HL-60/S4 treated with phorbol 12-myristate 13-acetate at 8.2 ng/mL for 4 days and 3 days (cell line): ENCODE measurements at regions not wholly inside any gene's neighbourhood (a gene's known extent, or its start where the extent isn't known, plus 50 kb on each side); places are given as distances from the start of the nearest gene placed in this dataset.
"Not testable (repeated sequence)": the region's sequence is repeated elsewhere in the genome, so short reads cannot be mapped to it uniquely, and the experiment has no call there.

ENCODE experiments used
- in situ Hi-C: fragments of 300-500 bp; cut with MboI; formaldehyde crosslinking; loops from 2 replicates; pipeline ENCODE4 v1.15.0; 2022; ENCODE audit warnings: low sequenced_read_pairs

DNA sequence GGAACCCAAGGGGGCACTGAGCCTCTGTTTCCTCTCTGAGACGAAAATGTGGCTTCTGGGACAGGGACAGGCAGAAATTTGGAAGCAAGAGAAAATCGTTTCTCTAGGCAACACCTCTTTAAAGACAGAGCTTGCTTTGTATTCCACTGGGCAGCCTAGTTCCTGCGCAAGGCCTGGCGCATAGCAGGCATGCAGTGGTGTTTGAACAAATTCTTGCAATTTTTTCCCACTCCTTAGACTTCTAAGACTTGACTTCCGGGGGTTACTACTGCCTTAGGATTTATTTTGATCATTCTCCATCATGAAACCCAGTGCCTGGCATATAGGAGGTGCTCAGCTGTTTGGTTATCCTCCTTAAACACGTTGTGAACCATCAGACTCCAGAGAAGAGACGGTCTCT lies 249.0 kb upstream of the KCNG1 start:
- in situ Hi-C loops, result no loop called here

DNA sequence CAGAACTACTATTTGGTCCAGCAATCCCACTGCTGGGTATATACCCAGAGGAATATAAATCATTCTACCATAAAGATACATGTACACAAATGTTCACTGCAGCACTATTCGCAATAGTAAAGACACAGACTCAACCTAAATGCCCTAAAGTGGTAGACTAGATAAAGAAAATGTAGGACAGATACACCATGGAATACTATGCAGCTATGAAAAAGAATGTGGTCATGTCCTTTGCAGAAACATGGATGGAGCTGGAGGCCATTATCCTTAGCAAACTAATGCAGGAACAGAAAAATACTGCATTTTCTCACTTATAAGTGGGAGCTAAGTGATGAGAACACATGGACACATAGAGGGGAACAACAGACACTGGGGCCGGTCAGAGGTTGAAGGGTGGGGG lies 248.4 kb upstream of the KCNG1 start:
- in situ Hi-C loops, result not testable (repeated sequence)

DNA sequence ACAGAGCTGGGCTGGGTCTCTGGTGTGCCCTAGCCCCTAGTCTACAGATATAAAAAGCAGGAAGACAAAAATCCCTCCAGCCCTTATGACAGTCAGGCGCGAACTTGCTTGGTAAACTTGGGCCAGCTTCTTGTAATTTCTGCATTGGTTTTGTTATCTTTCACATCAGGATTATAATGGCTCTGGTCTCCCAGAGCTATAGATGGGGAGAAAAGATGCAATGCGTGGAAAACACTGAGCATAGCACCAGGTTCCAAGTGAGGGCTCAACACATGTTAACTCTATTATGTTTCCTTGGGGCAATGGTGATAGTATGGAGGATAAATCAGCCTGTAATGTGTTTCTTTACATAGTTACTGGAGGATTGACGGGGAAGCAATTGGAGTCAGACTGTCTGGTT lies 246.8 kb upstream of the KCNG1 start:
- in situ Hi-C loops, result no loop called here

DNA sequence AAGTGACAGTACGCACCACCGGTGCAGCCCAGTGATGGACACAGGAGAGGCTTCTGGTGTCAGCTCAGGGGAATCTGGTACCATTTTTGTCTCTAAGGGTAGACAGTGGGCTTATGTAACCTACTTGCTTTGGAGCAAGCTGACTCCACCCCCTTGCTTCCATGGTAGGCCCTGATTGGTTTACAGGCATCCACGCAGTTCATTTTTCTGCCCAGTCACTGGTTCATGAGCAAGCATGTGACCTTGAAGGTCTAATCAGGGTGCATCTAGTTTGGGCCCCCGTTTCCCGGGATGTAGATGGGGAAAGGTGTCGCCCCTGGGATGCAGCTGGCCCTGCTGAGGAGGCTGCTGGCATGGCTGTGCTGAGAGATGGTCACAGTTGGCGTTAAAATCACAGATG lies 244.8 kb upstream of the KCNG1 start:
- in situ Hi-C loops, result no loop called here

DNA sequence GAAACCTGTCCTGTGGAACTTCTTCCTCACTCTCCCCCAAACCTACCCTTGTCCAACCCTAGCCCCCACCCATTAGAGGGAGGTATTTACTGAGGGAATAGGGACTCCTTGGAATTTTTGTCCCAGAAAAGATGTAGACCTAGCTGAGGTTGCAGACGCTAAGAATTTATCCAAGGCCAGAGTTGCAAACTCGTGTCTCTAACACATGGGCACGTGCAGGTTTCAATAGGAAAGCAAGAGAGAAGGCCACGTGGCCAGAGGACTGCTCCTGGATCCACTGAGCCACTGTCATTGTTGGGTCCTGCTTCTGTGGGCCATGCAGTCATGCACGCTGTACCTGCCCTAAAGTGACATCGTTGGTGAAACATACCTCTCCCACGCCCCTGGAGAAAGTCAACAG lies 243.4 kb upstream of the KCNG1 start:
- in situ Hi-C loops, result no loop called here

DNA sequence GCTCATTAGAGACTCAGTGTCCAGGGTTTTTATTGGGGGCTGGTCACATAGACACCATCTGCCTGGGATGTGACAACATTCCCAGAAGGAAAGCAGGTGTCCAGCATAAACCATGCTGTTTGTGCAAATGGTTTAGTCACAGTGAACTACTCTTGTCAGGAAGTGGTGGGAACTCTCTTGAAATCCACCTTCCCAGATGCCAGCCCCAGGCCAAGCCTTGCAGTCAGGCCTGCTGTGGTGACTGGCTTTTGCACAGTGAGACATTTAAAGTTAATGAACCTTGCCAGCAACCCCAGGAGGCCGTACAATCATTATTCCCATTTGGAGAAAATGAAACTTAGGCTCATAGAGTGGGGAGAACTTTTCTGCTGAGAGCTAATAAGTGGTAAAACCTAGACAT lies 242.5 kb upstream of the KCNG1 start:
- in situ Hi-C loops, result no loop called here

DNA sequence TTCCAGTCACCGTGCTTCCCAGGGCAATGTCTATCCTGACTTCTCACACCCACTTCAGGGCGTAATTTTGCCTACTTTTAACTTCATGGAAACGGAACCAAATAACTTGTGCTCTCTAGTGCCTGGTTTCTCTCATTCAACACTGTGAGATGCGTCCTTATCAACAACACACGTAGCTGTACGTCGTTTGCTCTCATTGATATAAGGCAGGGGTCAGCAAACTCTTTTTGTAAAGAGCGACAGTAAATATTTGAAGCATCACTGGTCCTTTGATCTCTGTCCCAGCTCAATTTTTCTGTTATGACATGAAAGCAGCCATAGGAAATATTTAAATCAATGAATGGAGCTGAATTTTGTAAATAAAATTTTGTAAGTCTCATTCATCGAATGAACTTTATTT lies 239.3 kb upstream of the KCNG1 start:
- in situ Hi-C loops, result no loop called here

DNA sequence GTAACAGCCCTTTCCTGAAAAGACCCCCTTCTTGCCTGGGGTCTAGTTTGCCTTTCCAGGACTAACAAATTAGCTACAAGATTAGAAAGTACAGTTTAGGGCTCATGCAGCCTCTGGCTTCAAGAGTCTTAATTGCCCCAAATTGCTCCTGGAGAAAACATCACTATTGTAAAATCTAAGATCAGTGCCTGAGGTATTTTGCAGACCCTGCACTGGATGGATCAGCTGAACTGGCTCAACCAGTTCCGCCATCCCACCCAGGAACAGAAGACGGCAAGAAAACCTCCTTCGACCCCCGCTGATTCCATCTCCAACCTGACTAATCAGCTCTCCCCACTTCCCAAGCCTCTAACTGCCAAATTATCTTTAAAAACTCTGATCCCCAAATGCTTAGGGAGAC lies 236.5 kb upstream of the KCNG1 start:
- in situ Hi-C loops, result no loop called here

DNA sequence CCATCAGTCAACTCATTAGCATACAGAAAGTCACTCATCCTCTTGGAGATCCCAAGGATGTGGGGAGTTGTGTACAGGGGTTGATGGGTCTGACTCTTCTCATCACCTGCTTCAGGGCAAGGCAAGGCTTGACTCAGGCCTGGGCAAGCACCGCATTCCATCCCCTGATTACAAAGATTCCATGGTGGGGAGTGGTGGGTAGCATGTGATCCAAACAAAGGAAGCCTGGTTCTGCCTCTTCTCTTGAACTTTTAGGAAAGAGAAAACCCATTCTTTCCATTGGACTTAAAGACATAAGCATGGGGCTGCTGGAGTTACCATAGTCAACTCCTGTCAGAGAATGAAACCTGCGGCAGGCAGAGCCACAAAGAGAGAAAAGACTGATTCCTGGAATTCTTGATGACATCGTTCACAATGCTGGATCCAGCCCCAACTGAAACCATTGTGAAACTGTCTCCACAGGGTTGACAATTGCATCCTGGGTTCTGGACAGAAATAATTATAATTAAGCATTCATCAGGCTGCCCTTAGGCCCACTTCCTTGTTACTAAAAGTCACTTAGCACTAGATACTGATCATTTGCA lies 235.8 kb upstream of the KCNG1 start:
- in situ Hi-C loops, result no loop called here

DNA sequence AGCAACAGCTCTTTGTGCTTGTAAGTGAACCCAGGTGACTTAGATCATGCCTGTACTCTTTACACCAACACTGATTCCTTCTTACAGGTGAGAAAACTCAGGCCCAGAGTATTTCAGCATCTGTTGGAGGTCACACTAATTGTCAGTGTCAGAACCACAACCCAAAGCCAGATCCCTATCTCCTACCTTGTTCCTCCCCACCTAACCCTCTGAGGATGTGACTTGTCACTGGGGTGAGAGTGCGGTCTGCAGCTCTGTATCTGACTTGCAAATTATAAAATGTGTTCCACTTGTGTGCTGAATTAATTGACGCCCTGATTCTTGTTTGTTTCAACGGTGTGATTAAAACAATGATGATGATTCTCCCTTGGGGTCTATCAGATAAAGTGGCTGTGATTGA lies 232.5 kb upstream of the KCNG1 start:
- in situ Hi-C loops, result no loop called here

DNA sequence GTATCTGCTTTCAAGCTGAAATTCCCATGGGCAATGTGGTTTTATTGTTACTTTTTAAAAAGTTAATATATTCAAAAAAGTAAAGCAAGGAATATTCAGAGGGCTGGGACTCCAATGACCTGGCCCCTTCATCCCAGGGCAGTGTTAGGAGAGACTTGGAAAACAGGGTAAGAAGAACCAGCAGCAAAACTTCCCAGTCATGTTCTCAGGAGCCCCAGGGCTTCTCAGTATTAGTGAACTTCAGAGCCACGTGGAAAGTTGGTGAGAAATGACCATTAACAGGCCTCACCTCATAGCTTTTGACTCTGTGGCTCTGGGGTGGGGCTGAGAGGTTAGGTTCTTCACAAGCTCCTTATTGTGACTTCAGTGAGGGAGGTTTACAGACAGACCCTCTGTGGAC lies 230.4 kb upstream of the KCNG1 start:
- in situ Hi-C loops, result no loop called here

DNA sequence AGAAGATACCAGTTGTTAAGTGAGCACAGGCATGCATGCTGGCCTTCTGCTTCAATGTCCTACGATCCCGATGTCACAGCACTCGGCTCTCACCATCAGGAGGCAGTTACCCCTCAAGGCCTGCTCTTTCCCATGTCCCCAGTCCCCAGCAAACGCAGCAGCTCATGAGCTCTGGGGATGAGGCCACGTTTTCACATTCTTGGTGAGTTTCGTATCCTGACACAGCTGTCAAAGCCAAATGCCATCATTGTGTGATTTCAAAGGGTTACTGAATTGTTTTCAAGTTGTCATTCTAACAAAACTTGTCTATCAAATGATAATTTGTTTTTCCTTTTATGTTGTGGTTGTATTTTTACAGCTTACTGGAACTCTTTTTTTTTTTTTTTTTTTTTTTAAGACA lies 226.9 kb upstream of the KCNG1 start:
- in situ Hi-C loops, result no loop called here

DNA sequence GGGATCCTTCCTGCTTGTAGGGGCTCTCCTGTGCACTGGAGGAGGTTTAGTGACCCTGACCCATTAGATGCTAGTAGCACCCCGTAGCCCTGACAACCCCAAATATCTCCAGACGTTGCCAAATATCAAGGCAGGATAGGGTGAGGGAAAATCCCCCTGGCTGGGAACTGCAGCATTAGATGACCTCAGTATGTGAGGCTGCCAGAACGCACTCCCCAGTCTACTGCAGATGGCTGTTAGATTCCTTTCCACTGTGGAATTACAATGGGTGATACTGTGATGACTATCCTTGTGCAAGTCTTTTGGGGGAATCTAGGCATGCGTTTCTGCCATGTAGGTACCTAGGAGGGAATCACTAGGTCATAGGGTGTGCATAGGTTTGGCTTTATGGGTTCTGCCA lies 226.3 kb upstream of the KCNG1 start:
- in situ Hi-C loops, result no loop called here

DNA sequence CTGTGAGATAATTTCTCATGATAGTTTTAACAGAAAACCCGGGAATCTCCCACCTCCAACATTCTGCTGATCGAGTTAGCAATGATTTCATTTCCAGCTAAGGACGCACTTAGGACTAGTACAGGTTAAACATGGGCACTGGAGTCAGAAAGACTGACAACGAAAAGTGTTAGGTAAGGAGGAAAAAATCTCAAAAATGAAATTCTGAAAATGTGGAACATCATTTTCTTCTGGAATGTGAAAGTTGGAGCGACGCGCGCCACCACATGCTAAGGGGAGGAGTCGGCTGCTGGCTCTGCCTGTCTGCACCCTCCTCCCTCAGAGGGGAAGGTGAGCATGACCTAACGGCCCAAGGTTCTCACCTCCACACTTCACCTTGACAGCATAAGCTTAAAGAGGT lies 221.6 kb upstream of the KCNG1 start:
- in situ Hi-C loops, result no loop called here

DNA sequence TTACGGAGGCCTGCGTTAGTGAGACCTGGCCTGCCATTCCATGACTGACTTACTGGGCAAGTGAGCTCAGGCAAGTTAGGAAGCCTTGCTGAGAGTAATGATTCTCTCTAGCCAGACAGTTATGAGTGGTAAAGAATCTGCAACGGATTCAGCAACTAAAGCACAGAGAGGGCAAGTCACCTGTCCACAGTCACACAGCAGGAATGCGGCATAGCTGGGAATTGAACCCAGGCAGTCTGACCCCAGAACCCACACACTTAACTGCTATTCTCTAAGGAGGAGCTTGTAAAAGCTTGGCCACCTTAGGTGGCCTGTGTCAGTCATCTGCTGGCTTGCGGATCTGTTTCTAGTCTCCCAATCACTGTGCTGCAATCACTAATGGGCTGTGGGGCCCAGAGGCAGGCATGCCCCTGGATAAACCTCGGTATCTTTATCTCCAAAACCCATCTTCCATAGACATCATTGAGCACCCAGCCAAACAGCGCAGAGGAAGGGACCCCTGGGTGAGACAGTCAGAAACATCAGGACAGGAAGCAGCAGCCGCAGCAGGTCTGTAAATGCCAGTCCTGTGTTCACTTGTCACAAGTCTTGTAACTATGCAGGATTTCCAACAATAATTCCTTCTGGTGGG lies 215.9 kb upstream of the KCNG1 start:
- in situ Hi-C loops, result no loop called here

DNA sequence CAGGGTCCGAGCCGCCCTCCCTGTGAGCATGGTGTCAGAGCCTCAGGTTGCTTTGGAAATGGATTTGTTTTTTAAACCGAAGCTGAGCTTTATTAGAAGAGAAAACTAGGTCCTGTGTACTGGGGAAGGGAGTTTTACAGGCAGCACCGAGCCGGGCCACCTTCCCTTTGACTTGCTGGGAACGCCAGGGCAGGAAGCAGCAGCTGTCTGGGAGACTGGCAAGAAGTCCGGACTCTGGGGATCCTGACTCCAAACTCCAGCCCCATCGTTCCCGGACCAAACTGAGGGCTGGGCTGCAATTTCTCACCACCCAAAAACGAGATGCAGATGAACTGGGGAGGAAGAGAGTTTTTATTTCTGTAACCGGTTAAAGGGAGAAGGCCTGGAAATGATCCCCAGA lies 214.9 kb upstream of the KCNG1 start:
- in situ Hi-C loops, result no loop called here

DNA sequence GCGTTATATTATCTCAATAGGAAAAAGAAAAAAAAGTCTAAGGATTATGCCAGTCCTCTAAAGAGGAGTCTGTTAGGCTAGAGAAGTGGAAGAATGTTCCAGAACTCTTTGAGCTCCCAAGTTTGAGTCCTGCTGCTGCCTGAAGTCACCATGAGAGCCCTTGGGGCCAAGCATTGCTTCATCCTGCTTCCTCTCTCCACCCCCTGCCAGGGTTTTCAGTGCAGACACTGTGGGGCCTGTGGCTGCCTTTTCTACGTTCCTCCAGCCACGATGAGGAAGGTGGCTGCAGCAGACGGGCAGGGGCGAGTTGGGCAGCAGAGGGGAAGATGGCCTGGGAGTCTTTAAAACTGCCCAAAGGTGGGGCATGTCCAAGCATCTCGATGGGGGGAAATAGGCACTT lies 214.4 kb upstream of the KCNG1 start:
- in situ Hi-C loops, result no loop called here

DNA sequence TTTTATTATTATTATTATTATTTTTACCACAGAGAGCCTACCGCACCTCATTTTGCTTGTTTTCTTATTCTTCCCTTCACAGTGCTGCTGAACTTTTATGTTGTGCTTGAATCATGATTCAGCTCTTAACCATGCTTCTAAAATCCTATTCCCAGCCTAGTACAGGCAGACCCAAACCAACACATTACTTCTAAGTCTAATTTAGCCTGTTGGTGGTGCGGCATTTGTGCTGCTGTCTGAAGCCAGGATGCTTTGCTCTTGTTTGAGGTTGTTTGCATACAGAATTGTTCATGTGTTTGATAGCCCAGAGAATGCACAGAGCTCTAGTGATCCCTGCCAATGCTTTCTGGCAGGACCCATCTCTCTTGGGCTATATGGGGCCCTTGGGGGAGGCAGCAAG lies 213.5 kb upstream of the KCNG1 start:
- in situ Hi-C loops, result no loop called here

DNA sequence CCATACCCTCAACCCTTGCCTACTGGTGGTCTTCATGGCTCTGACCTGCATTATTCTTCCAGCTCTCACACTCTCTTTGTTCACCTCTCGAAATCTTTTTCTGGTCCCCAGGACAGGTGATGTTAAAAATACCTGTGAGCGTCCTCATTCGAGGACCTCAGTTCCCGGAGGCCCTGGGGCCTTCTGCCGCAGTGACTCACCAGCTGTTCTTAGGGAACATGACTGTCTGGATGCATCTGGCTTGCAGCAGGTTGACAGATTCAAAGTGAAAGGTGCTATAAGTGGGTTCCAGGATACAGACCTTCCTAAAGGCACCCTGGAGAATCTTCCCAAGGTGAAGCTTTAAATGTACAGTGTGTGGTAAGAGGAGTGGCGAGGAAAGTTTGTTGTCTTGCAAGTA lies 210.4 kb upstream of the KCNG1 start:
- in situ Hi-C loops, result no loop called here

DNA sequence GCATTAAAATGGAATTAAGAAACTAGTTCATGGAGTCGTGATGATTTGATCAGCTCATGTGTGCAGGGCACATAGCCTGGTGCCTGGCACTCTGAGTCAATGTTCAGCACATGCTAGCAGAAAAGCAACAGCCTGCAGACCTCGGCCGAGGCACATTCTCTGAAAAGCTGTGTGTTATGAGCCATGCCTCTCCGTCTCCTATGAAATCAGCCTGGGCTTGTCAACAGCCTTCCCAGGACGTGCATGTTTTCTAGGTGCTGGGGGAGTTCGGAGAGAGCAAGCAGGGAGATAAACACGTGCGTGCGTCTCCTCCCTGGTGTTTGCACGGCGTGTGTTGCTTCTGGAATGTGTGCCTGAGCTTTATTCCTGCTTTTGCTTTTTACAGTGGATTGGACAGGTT lies 207.8 kb upstream of the KCNG1 start:
- in situ Hi-C loops, result no loop called here

DNA sequence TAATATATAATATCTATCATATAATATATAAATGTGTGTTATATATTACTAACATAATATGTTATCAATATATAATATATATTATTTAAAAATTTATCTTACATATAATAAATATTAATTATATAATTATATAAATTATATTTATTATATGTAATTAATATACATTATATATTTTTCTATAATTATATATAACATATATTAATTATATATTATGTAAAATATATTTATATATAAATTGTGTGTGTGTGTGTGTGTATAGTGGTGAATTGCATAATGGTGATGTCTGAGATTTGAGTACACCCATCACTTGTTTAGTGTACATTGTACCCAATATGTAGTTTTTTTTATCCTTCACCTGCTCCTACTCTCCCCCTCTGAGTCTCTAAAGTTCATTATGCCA lies 205.9 kb upstream of the KCNG1 start:
- in situ Hi-C loops, result no loop called here

DNA sequence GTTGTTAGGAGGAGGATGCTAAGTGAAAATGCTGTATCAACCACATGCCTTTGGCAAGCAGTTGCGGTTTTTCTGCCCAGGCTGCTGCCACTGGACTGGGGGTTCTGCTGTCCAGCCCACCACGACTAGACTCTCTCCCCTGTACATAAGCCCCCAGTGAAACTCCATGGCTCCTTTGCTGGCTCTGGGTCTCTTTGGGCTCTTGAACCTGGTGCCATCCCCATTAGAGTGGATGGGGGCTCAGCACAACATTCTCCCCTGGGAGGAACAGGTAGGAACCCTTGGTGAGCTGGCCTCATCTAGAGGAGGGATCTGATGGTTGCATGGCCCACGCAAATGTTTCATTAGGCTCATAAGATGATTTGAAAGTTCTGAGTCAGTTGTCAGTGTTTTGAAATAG lies 204.8 kb upstream of the KCNG1 start:
- in situ Hi-C loops, result no loop called here

DNA sequence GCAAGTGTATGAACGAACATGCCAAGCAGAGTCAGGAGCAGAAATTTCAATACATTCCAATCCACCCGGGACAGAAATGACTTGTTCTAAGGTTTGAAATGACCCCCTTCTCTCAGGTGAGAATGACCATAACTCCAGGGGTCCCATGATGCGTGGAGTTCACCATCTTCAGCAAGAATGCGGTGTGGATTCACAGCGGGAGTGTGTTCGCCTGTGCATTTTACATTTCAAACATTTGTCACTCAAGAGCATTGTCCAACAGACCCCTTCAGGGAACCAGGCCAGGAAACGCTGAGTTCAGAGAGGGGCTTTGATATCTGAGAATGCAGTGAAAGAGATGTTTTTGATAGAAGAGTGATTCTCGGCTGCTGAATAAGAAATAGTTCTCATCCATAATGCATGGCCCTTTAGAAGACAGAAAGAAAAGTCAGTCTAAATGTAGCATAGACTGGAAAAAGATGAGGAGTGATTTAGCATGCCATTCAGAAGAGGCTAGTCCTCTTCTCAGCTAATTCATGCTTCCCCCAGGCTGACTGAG lies 200.3 kb upstream of the KCNG1 start:
- in situ Hi-C loops, result no loop called here
